ENCODE measurements at regions not wholly inside any gene's neighbourhood (a gene's known extent, or its start where the extent isn't known, plus 50 kb on each side); places are given as distances from the start of the nearest gene placed in this dataset.
A peak's percentile ranks its signal among the peaks of the same experiment; 100 is the strongest.

- TF ChIP-seq U2AF2 (IDR thresholded peaks at IDR 0.05; ENCODE audit: low read depth, low read length) (no peak), ZNF326 (CRISPR knock-in tag; IDR thresholded peaks at IDR 0.05; ENCODE audit: borderline replicate concordance) (no peak), AHDC1 (CRISPR knock-in tag; IDR thresholded peaks at IDR 0.05; ENCODE audit: borderline replicate concordance) (peak; percentile 37; the same call in 1 of the 2 replicates), ETV5 (CRISPR knock-in tag; IDR thresholded peaks at IDR 0.05; ENCODE audit: borderline replicate concordance) (no peak), ZNF235 (CRISPR knock-in tag; IDR thresholded peaks at IDR 0.05; ENCODE audit: borderline replicate concordance) (no peak), ZNF207 (IDR thresholded peaks at IDR 0.05; ENCODE audit: borderline replicate concordance) (no peak), PLRG1 (conservative IDR thresholded peaks at IDR 0.05) (no peak), KMT2B (CRISPR knock-in tag; IDR thresholded peaks at IDR 0.05) (no peak), ZBTB34 (CRISPR knock-in tag; IDR thresholded peaks at IDR 0.05) (no peak), DPF2 (CRISPR knock-in tag; IDR thresholded peaks at IDR 0.05; ENCODE audit: borderline replicate concordance, low read depth) (no peak), MLXIP (CRISPR knock-in tag; IDR thresholded peaks at IDR 0.05; ENCODE audit: borderline replicate concordance) (no peak), ZNF3 (CRISPR knock-in tag; IDR thresholded peaks at IDR 0.05) (no peak), ZNF281 (CRISPR knock-in tag; IDR thresholded peaks at IDR 0.05; ENCODE audit: borderline replicate concordance) (no peak; the same call in 1 of the 2 replicates), SNAPC5 (CRISPR knock-in tag; IDR thresholded peaks at IDR 0.05; ENCODE audit: borderline replicate concordance) (no peak), ZKSCAN1 (IDR thresholded peaks at IDR 0.05; ENCODE audit: low read length) (no peak), ZNF549 (CRISPR knock-in tag; IDR thresholded peaks at IDR 0.05) (no peak), SCMH1 (CRISPR knock-in tag; IDR thresholded peaks at IDR 0.05; ENCODE audit: borderline replicate concordance) (no peak), HNRNPK (IDR thresholded peaks at IDR 0.05; ENCODE audit: low read depth, low read length, poor library complexity, severe bottlenecking) (no peak)
Measured at GRCh38 chr2:226581004-226581403, 218.6 kb downstream of the IRS1 start (continued).
